NCI-H748 (cell line): ENCODE measurements at regions not wholly inside any gene's neighbourhood (a gene's known extent, or its start where the extent isn't known, plus 50 kb on each side); places are given as distances from the start of the nearest gene placed in this dataset.

Experiments
- DNase-seq: peaks from one replicate; lab custom pipeline; 2025; ENCODE audit not compliant: unreplicated experiment; lab: John Stamatoyannopoulos, UW

GRCh38 chr4:134027931-134028330 is 173.7 kb downstream of the PABPC4L start:
- no peak for DNase-seq

DNA sequence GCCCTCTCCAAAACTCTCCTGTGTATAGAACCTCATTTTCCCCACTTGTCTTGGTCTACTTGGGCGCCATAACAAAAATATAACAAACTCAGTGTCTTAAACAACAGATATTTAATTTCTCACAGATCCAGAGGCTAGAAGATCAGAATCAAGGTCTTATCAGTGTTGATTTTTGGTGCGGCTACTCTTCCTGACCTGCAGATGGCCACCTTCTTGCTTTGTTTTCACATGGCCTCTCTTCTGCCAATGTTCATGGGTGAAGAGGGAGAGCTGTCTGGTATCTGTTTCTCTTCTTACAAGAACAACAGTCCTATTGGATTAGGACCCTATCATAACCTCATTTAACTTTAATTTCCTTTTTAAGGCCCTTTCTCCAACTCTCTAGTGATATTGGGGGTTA is 177.3 kb downstream of the PABPC4L start:
- DNase-seq = peak; percentile 57

DNA sequence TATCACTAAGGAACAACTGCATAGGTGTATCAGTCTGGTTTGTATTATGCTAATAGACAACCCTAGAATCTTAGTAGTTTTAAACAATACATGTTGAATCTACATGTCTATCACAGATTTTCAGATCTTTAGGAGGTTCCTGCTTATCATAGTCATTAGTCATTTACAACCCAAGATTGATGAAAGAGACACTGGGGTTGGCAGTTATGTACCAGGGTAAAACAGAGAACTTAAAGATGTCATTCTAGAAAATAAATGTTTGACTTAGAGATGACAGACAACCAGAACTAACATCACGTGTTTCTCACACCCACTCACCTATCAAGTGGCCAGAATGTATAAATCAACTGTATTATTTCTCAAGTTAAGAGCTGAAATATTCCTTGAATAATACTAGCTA is 181.9 kb downstream of the PABPC4L start:
- DNase-seq = no peak

DNA sequence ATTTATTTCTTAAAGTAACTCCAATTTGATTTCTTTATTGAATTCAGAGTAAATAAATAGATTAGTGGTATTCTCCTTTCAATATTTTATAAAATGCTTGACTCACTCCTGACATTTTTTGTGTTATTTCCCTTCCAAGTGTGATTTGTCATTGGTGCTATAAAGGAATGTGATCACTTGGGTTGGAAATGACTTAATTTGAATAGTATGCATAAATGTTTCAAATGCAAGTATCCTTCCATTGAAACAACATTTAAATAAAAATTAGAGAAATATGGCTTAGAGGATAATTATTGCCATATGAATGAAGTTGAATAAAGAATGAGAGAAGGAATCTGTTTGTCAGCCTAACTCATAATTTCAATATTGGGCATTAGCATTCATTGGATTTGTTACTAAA is 182.7 kb downstream of the PABPC4L start:
- DNase-seq = no peak

GRCh38 chr4:134001057-134001456 is 200.5 kb downstream of the PABPC4L start:
- DNase-seq = no peak

- no peak for DNase-seq
These were observed 204.2 kb downstream of the PABPC4L start for GRCh38 chr4:133997436-133997835.

- no peak for DNase-seq
These were observed 205.0 kb downstream of the PABPC4L start for GRCh38 chr4:133996431-133997121.

DNA sequence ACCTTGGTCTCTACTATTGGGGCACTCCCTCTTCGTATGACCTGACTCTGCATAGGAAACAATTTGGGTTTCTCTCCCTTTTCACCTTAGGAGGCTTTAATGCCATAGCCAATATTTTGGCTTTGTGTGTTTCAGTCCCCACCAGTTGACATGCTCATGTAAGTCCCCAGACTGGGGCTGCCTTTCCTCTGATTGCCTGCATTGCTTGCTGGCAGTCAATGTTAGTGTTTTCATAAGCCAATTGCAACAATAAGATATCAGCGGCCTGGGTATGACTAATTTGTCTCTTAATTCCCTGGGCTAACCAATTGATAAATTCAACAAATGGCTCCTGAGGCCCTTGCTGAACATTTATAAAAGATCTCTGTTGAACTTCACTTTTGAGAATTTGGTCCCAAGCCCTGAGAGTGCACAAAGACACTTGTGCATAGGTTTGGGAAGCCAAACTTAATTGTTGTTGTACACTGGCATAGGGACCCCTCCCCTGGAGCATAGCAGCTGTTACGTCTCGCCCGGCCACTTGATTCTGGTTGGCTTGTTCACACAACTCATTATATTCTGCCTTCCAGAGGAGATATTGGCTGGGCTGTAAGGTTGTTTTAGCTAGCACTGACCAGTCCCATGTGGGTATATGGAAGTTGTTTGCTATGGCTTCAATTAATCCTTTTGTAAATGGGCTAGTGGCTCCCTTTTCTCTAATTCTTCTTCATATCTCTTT is 206.2 kb downstream of the PABPC4L start:
- no peak for DNase-seq

GRCh38 chr4:133982533-133983224 is 218.9 kb downstream of the PABPC4L start:
- no peak for DNase-seq

GRCh38 chr4:133981327-133981726 is 220.3 kb downstream of the PABPC4L start:
- DNase-seq = no peak

DNA sequence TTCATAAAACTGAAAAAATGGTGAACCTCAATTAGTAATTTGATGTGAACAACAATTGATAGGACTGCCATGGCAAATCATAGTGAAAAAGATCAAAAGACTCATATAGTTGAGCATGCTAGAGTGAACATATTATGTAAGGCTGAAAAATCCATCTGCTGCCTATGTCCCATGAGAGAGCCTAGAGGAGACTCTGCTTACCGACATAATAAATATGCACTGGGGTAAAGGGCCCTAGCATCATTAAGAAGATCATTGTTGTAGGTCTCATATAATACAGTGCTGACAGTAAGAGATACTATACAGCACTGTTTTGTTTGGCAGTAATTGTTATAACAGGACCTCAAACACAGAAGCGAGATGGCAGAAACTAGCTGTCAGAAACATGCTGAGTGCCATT is 229.0 kb downstream of the PABPC4L start:
- DNase-seq = peak; percentile 49

DNA sequence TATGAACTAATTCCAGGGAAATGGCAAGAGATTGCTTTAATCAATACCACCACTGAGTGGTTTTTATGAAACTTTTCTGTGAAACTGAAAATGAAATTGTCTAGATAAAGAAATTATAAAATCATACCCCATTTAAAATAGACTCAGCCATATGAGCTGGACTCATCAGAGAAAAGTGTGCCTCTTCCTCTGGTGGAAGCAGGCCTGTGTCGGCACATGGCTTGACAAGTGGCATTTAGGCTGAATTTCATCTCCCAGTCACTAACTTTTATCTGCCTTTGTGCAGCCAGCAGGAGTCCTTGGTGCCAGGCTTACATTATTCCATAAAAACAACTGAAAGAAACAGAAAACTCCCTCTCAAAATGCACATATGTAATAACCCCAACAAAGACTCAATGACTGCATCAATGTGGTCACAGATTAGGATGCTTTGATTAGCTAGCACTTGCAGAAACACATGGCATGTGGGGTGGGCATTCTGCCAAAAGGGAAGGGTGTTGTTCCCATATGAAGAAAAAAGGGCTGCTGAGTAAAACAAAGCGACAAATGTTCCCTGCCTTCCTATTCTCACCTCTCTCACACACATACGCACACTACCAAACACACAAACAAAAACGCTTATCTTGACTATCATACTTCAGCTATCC is 232.3 kb downstream of the PABPC4L start:
- peak; percentile 92 for DNase-seq

DNA sequence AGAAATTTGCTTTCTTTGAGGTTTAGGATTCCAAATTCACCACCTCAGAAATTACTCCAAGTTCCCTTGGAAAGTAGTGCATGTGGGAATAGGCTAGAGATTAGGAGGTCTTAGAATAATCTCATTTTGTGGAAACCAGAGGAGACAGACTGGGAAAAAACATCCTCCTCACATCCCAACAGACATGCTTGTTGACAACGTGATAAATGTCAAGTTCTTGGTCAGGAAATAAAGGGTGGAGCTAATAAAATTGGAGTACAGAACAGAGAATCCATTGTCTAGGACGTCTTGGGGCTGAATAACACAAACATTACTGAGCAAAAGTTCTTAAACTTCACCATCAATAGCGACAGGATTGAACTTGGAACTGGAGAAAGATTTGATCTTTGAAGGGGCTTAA is 233.4 kb downstream of the PABPC4L start:
- no peak for DNase-seq

- DNase-seq = no peak
These were observed 240.6 kb downstream of the PABPC4L start for GRCh38 chr4:133960975-133961374.

DNA sequence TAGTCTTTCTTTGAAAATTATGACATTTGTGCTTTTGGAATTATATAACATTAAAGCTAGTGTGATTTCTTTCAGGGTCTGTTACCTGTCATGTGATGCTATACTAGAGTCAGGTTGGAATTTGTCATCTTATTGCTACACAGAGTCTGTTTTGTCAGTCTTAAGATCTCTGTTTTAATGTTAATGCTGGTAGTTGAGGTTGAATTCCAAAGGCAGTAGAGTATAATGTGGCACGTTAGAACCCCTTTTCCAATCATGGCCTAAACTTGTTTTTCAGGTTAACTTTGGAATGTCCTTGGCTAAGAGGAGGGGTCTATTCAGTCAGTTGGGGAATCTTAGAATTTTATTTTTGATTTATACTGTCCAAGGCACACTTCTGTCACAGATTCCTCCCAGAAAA is 258.5 kb downstream of the PABPC4L start:
- no peak for DNase-seq

- DNase-seq = no peak
These were observed 263.5 kb downstream of the PABPC4L start for GRCh38 chr4:133938061-133938460.

GRCh38 chr4:133929531-133930239 is 271.9 kb downstream of the PABPC4L start:
- DNase-seq = no peak

DNA sequence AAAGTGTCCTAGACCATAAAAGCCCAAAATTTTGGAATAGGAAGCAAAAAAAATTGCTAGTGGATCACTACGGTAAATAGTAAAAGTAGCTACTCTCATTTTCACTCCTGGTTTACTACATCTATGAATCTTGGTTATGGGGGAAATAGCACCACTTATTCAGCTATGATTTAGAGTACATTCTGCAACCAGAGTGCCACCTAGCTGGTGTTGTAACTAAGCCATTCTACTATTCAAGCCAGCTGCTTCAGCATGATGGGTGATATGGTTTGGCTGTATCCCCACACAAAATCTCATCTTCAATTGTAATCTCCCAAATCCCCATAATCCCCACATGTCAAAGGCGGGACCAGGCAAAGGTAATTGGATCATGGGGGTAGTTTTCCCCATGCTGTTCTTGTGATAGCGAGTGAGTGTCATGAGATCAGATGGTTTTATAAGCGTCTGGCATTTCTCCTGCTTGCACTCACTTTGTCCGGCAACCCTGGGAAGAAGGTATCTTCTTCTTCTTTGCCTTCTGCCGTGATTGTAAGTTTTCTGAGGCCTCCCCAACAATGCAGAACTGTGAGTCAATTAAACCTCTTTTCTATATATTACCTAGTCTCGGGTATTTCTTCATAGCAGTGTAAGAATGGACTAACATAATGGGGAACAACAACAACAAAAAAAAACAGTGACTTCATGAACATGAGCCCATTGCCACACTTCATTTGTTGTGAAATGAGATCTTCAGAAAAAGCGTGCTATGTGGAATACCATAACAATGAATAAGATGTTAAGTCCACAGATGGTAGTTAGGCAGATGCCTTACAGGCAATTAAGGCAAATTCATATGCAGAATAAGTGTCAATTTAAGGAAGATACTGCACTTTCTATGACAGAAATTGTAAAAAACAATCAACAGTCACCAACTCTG is 280.1 kb downstream of the PABPC4L start:
- peak; percentile 4 for DNase-seq

- DNase-seq = no peak
These were observed 281.4 kb downstream of the PABPC4L start for GRCh38 chr4:133920236-133920635.

GRCh38 chr4:133910165-133910564 is 291.4 kb downstream of the PABPC4L start:
- no peak for DNase-seq
